HCT116 (cell line): ENCODE measurements at regions not wholly inside any gene's neighbourhood (a gene's known extent, or its start where the extent isn't known, plus 50 kb on each side); places are given as distances from the start of the nearest gene placed in this dataset.

Source experiments
- ATAC-seq: fragments of 200-7000 bp; cut with Tn5 transposase; 2 replicates; pipeline ENCODE4 v1.9.1; 2020; ENCODE audit warnings: mild to moderate bottlenecking, moderate library complexity
- BruUV-seq: library from RNA; stranded (reverse); fragments of 400-500 nt; replicated peaks from 2 replicates; lab custom pipeline; 2021; lab: Mats Ljungman, UMichigan
- CTCF ChIA-PET: fragments of 300-600 bp; sonication (Branson Sonifier 250); formaldehyde crosslinking; loops from one replicate; lab custom pipeline; 2021; ENCODE audit warnings: antibody characterized with exemption; lab: Charles Lee
- POLR2A ChIA-PET: fragments of 300-600, 350-600 bp; sonication (Branson Sonifier 250); formaldehyde crosslinking; loops from one replicate; lab custom pipeline; 2021; ENCODE audit warnings: antibody characterized with exemption; lab: Charles Lee
- RAD21 ChIA-PET, 2 experiments: fragments of 300-600 bp; sonication (Branson Sonifier 250); formaldehyde crosslinking; loops; one replicate each; lab custom pipeline; 2023; ENCODE audit warnings: low total read pairs in 2 of 2; ENCODE audit not compliant: uncharacterized antibody in 2 of 2, unreplicated experiment in 2 of 2, low non-redundant PET in 1 of 2; lab: Charles Lee
- DNase-seq: peaks from one replicate; pipeline ENCODE4 v3.0.0-alpha.2; 2010; ENCODE audit warnings: low read depth, low spot score
- H2AFZ ChIP-seq: fragments of 200-600 bp; shearing (Covaris generic), sonication (generic); 2 replicates; pipeline ENCODE4 v1.6.1; 2017; ENCODE audit warnings: low read depth, mixed run types, mixed read lengths, antibody characterized with exemption, low read length; ENCODE audit not compliant: poor library complexity, severe bottlenecking
- H3K27ac ChIP-seq: 2 replicates; pipeline ENCODE4 v1.5.1; 2012; ENCODE audit warnings: low read depth, low read length
- H3K27me3 ChIP-seq: fragments of 200-600 bp; sonication (generic); 2 replicates; pipeline ENCODE4 v1.6.1; 2016; ENCODE audit warnings: mixed run types, low read length, mixed read lengths; ENCODE audit not compliant: insufficient read depth
- H3K36me3 ChIP-seq, 2 experiments: fragments of 200-500 bp in 1 of 2; fragments of 200-600 bp in 1 of 2; sonication (Bioruptor generic) in 1 of 2; sonication (generic) in 1 of 2; 2 replicates each; pipeline versions ENCODE4 v1.5.1 to v1.6.1; 2014 to 2016; ENCODE audit warnings: low read length in 2 of 2, inconsistent platforms in 1 of 2, mixed read lengths in 1 of 2, mixed run types in 1 of 2; ENCODE audit not compliant: insufficient read depth in 2 of 2, control insufficient read depth in 1 of 2
- H3K4me1 ChIP-seq, 2 experiments: fragments of 200-600 bp in 1 of 2; sonication (generic) in 1 of 2; 2 replicates each; pipeline versions ENCODE4 v1.5.1 to v1.6.1; 2012 to 2017; ENCODE audit warnings: low read length in 2 of 2, inconsistent platforms in 1 of 2, mild to moderate bottlenecking in 1 of 2, mixed read lengths in 1 of 2, mixed run types in 1 of 2, moderate library complexity in 1 of 2; ENCODE audit not compliant: insufficient read depth in 2 of 2, control insufficient read depth in 1 of 2
- H3K4me2 ChIP-seq: fragments of 200-600 bp; sonication (generic); 2 replicates; pipeline ENCODE4 v1.6.1; 2017; ENCODE audit warnings: mixed run types, low read length, mixed read lengths
- H3K4me3 ChIP-seq, 2 experiments: fragments of 200-600 bp in 1 of 2; sonication (generic) in 1 of 2; replicated peaks in 1 of 2; 2 replicates each; pipeline ENCODE4 v1.5.1; 2011 to 2016; ENCODE audit warnings: low read length in 2 of 2, control low read depth in 1 of 2, low read depth in 1 of 2, mild to moderate bottlenecking in 1 of 2, mixed read lengths in 1 of 2, mixed run types in 1 of 2
- H3K79me2 ChIP-seq: fragments of 200-600 bp; sonication (generic); 2 replicates; pipeline ENCODE4 v1.6.1; 2017; ENCODE audit warnings: mild to moderate bottlenecking, mixed run types, low read length, moderate library complexity, mixed read lengths; ENCODE audit not compliant: insufficient read depth
- H3K9ac ChIP-seq: fragments of 200-600 bp; sonication (generic); 2 replicates; pipeline ENCODE4 v1.6.1; 2016; ENCODE audit warnings: low read length, mixed read lengths
- H3K9me2 ChIP-seq: fragments of 200-600 bp; sonication (generic), shearing (Covaris generic); 2 replicates; pipeline ENCODE4 v1.6.1; 2017; ENCODE audit warnings: mixed run types, mild to moderate bottlenecking, moderate library complexity; ENCODE audit not compliant: insufficient read depth
- H3K9me3 ChIP-seq, 2 experiments: fragments of 200-500 bp in 1 of 2; fragments of 200-600 bp in 1 of 2; sonication (Bioruptor generic) in 1 of 2; sonication (generic) in 1 of 2; 2 replicates each; pipeline ENCODE4 v1.6.1; 2014 to 2017; ENCODE audit warnings: low read length in 2 of 2, mixed read lengths in 2 of 2, inconsistent platforms in 1 of 2, low read depth in 1 of 2, mild to moderate bottlenecking in 1 of 2, mixed run types in 1 of 2, moderate library complexity in 1 of 2; ENCODE audit not compliant: control insufficient read depth in 1 of 2, insufficient read depth in 1 of 2
- H4K20me1 ChIP-seq: fragments of 200-600 bp; sonication (generic), shearing (Covaris generic); 2 replicates; pipeline ENCODE4 v1.6.1; 2017; ENCODE audit warnings: mixed run types, mild to moderate bottlenecking, moderate library complexity; ENCODE audit not compliant: insufficient read depth
- ATF3 ChIP-seq: IDR thresholded peaks from 2 replicates; pipeline ENCODE4 v1.6.1; 2012
- CBX3 ChIP-seq: IDR thresholded peaks from 2 replicates; pipeline ENCODE4 v1.6.1; 2012; ENCODE audit warnings: low read depth
- CEBPB ChIP-seq: IDR thresholded peaks from 2 replicates; pipeline ENCODE4 v1.6.1; 2012; ENCODE audit warnings: low read depth
- EGR1 ChIP-seq: IDR thresholded peaks from 2 replicates; pipeline ENCODE4 v1.6.1; 2012; ENCODE audit warnings: low read depth
- ELF1 ChIP-seq: IDR thresholded peaks from 2 replicates; pipeline ENCODE4 v1.6.1; 2012; ENCODE audit warnings: low read depth, borderline replicate concordance
- EZH2 ChIP-seq: fragments of 200-600 bp; sonication (generic); IDR thresholded peaks from 2 replicates; pipeline ENCODE4 v1.6.1; 2017; ENCODE audit warnings: antibody characterized with exemption, mixed run types
- EZH2phosphoT487 ChIP-seq: fragments of 200-600 bp; IDR thresholded peaks from 2 replicates; pipeline ENCODE4 v1.6.1; 2018; ENCODE audit warnings: antibody characterized with exemption, borderline replicate concordance
- FOSL1 ChIP-seq: IDR thresholded peaks from 2 replicates; pipeline ENCODE4 v1.6.1; 2012; ENCODE audit warnings: low read depth
- JUND ChIP-seq: IDR thresholded peaks from 2 replicates; pipeline ENCODE4 v1.6.1; 2012
- MAX ChIP-seq: IDR thresholded peaks from 2 replicates; pipeline ENCODE4 v1.6.1; 2012
- POLR2A ChIP-seq: IDR thresholded peaks from 2 replicates; pipeline ENCODE4 v1.7.0; 2011; ENCODE audit warnings: borderline replicate concordance; ENCODE audit not compliant: insufficient read depth, insufficient read length; ENCODE audit errors: extremely low read depth
- POLR2AphosphoS5 ChIP-seq: IDR thresholded peaks from 2 replicates; pipeline ENCODE4 v1.6.1; 2011; ENCODE audit warnings: mild to moderate bottlenecking, low read depth, low read length, moderate library complexity
- SIN3A ChIP-seq: IDR thresholded peaks from 2 replicates; pipeline ENCODE4 v1.6.1; 2012; ENCODE audit warnings: low read depth
- SP1 ChIP-seq: IDR thresholded peaks from 2 replicates; pipeline ENCODE4 v1.6.1; 2012; ENCODE audit warnings: low read depth
- TCF7L2 ChIP-seq: IDR thresholded peaks from 2 replicates; pipeline ENCODE4 v1.7.0; 2011; ENCODE audit warnings: borderline replicate concordance, inconsistent platforms; ENCODE audit not compliant: insufficient read depth, insufficient read length; ENCODE audit errors: extremely low read depth
- YY1 ChIP-seq: IDR thresholded peaks from 2 replicates; pipeline ENCODE4 v1.6.1; 2011; ENCODE audit warnings: low read length, low read depth, moderate library complexity, mild to moderate bottlenecking; ENCODE audit not compliant: insufficient replicate concordance; ENCODE audit errors: extremely low read depth
- ZFX ChIP-seq: fragments of 450-650 bp; IDR thresholded peaks from 2 replicates; pipeline ENCODE4 v1.6.1; 2017
- ZNF274 ChIP-seq: fragments of 200-500 bp; sonication (Bioruptor generic); IDR thresholded peaks from 2 replicates; pipeline ENCODE4 v1.6.1; 2014; ENCODE audit warnings: mild to moderate bottlenecking, low read depth, low read length, inconsistent platforms
- intact Hi-C: fragments of 100-400 bp; cut with micrococcal nuclease; formaldehyde crosslinking; loops from 2 replicates; pipeline ENCODE4 v1.10.0; 2022
- TF ChIP-seq, protein P1 (sequence below), 3 experiments: fragments of 200-600 bp in 1 of 3; sonication (generic) in 1 of 3; IDR thresholded peaks in 2 of 3; conservative IDR thresholded peaks in 1 of 3; 2 replicates each; pipeline ENCODE4 v1.5.1; 2012 to 2017; ENCODE audit warnings: low read depth in 2 of 3, low read length in 2 of 3, antibody characterized with exemption in 1 of 3, borderline replicate concordance in 1 of 3, control low read depth in 1 of 3, mild to moderate bottlenecking in 1 of 3, mixed read lengths in 1 of 3, mixed run types in 1 of 3, moderate library complexity in 1 of 3; ENCODE audit not compliant: insufficient read depth in 1 of 3
- TF ChIP-seq, protein P2 (sequence below): IDR thresholded peaks from 2 replicates; pipeline ENCODE4 v1.6.1; 2011; ENCODE audit warnings: mild to moderate bottlenecking, low read length, moderate library complexity; ENCODE audit not compliant: insufficient replicate concordance; ENCODE audit errors: extremely low read depth

- POLR2A ChIA-PET = no interaction called here
- Histone ChIP-seq H3K4me3 (no peak overlapping the region), H3K9ac (no peak overlapping the region), H2AFZ (no peak overlapping the region), H3K79me2 (no peaks in the 10 kb centered on the region), H3K4me1 (no peaks in the 10 kb centered on the region), H3K9me2 (no peaks in the 10 kb centered on the region), H3K9me3 (no peaks in the 10 kb centered on the region), H3K27ac (no peak overlapping the region), H3K36me3 (no peaks in the 10 kb centered on the region), H4K20me1 (no peaks in the 10 kb centered on the region), H3K27me3 (no peaks in the 10 kb centered on the region), H3K4me2 (no peak overlapping the region)
- no peak for TF ChIP-seq EZH2
- TF ChIP-seq EGR1 = no peak
- no peak for TF ChIP-seq SIN3A
- no peak for TF ChIP-seq CEBPB
- TF ChIP-seq, protein P1, sequence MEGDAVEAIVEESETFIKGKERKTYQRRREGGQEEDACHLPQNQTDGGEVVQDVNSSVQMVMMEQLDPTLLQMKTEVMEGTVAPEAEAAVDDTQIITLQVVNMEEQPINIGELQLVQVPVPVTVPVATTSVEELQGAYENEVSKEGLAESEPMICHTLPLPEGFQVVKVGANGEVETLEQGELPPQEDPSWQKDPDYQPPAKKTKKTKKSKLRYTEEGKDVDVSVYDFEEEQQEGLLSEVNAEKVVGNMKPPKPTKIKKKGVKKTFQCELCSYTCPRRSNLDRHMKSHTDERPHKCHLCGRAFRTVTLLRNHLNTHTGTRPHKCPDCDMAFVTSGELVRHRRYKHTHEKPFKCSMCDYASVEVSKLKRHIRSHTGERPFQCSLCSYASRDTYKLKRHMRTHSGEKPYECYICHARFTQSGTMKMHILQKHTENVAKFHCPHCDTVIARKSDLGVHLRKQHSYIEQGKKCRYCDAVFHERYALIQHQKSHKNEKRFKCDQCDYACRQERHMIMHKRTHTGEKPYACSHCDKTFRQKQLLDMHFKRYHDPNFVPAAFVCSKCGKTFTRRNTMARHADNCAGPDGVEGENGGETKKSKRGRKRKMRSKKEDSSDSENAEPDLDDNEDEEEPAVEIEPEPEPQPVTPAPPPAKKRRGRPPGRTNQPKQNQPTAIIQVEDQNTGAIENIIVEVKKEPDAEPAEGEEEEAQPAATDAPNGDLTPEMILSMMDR (IDR thresholded peaks at IDR 0.05 in 2 of 3, conservative IDR thresholded peaks at IDR 0.05 in 1 of 3; ENCODE audit: borderline replicate concordance in 1 of 3, insufficient read depth in 1 of 3, low read depth in 2 of 3, low read length in 2 of 3) = no peak
- TF ChIP-seq FOSL1 = no peak
- no peak for TF ChIP-seq TCF7L2
- TF ChIP-seq ZNF274 = no peak
- TF ChIP-seq CBX3 = no peak
- TF ChIP-seq MAX = no peak
- TF ChIP-seq, protein P2, sequence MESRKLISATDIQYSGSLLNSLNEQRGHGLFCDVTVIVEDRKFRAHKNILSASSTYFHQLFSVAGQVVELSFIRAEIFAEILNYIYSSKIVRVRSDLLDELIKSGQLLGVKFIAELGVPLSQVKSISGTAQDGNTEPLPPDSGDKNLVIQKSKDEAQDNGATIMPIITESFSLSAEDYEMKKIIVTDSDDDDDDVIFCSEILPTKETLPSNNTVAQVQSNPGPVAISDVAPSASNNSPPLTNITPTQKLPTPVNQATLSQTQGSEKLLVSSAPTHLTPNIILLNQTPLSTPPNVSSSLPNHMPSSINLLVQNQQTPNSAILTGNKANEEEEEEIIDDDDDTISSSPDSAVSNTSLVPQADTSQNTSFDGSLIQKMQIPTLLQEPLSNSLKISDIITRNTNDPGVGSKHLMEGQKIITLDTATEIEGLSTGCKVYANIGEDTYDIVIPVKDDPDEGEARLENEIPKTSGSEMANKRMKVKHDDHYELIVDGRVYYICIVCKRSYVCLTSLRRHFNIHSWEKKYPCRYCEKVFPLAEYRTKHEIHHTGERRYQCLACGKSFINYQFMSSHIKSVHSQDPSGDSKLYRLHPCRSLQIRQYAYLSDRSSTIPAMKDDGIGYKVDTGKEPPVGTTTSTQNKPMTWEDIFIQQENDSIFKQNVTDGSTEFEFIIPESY = no peak
- TF ChIP-seq ATF3 = no peak
- no peak for TF ChIP-seq SP1
- no peak for TF ChIP-seq POLR2AphosphoS5
- no peak for TF ChIP-seq ELF1
- no peak for TF ChIP-seq EZH2phosphoT487
- no peak for TF ChIP-seq YY1
- no peak for TF ChIP-seq POLR2A
- TF ChIP-seq ZFX = no peak
- no peak for TF ChIP-seq JUND
- DNase-seq (no peak), ATAC-seq (no peak)
- intact Hi-C loops = no loop called here
- BruUV-seq = no TSS peak
- RAD21 ChIA-PET = no interaction called here
- CTCF ChIA-PET = no interaction called here
Measured at GRCh38 chr11:115993590-115993989, 489.4 kb upstream of the CADM1 start.
